GM19035 (cell line): ENCODE measurements at regions not wholly inside any gene's neighbourhood (a gene's known extent, or its start where the extent isn't known, plus 50 kb on each side); places are given as distances from the start of the nearest gene placed in this dataset.
"Not testable (repeated sequence)": the region's sequence is repeated elsewhere in the genome, so short reads cannot be mapped to it uniquely, and the experiment has no call there.

Experiments used
- ATAC-seq: cut with Tn5 transposase; IDR thresholded peaks from one replicate; pipeline ENCODE4 v1.9.1; 2021; ENCODE audit not compliant: unreplicated experiment

- not testable (repeated sequence) for ATAC-seq
These were observed 69.5 kb downstream of the NPIPA7 start for GRCh38 chr16:16448423-16448822.

GRCh38 chr16:16449712-16450237 is 70.8 kb downstream of the NPIPA7 start:
- not testable (repeated sequence) for ATAC-seq

- not testable (repeated sequence) for ATAC-seq
These were observed 72.9 kb downstream of the NPIPA7 start for GRCh38 chr16:16451721-16452410.

- ATAC-seq = not testable (repeated sequence)
These were observed 79.6 kb downstream of the NPIPA7 start for GRCh38 chr16:16458579-16458978.

GRCh38 chr16:16463792-16464191 is 84.9 kb downstream of the NPIPA7 start:
- ATAC-seq = not testable (repeated sequence)

GRCh38 chr16:16488919-16489318 is 110.0 kb downstream of the NPIPA7 start:
- ATAC-seq = not testable (repeated sequence)

- not testable (repeated sequence) for ATAC-seq
These were observed 110.5 kb downstream of the NPIPA7 start for GRCh38 chr16:16489466-16489865.

DNA sequence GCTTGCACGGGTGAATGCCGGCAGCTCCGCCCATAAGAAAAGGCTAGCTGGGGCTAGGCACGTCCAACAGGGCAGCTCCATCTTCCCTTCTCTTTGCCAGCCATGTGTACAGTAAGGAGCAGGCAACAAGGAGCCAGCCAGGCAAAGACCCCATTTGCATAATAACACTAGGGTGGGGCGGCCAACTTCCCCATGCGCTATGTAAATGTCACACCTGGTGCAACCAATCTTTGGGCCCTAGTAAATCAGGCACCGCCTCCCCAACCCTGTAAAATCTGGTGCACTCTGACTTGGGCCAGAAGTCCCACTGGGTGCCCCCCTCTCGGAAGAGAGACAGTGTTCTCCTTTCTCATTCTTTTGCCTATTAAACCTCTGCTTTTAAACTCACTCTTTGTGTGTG is 115.2 kb downstream of the NPIPA7 start:
- ATAC-seq = not testable (repeated sequence)

GRCh38 chr16:16494998-16495397 is 116.1 kb downstream of the NPIPA7 start:
- not testable (repeated sequence) for ATAC-seq

- not testable (repeated sequence) for ATAC-seq
These were observed 120.9 kb downstream of the NPIPA7 start for GRCh38 chr16:16499875-16500274.

DNA sequence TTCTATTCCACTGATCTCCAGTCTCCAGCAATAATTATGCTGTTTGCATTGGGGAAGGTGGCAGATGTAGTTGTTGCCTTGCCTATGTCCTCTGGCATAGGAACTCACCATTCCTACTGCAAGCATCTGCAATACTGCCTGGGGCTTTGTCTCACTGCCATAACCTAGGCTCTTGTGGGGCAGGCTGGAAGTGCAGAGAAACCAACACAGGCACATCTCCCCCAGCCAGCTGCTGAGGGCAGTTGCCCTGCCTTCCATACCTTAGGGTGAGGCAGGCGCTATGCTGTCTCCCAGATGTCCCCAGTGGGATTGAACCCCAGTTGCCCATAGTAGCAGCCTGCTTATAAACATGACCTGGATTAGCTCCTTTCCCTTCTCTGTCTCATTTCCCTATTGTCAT is 128.1 kb downstream of the NPIPA7 start:
- not testable (repeated sequence) for ATAC-seq

- ATAC-seq = not testable (repeated sequence)
These were observed 129.4 kb downstream of the NPIPA7 start for GRCh38 chr16:16508344-16508743.

- ATAC-seq = not testable (repeated sequence)
These were observed 140.5 kb downstream of the NPIPA7 start for GRCh38 chr16:16519395-16519794.

GRCh38 chr16:16521239-16522002 is 142.5 kb downstream of the NPIPA7 start:
- not testable (repeated sequence) for ATAC-seq

DNA sequence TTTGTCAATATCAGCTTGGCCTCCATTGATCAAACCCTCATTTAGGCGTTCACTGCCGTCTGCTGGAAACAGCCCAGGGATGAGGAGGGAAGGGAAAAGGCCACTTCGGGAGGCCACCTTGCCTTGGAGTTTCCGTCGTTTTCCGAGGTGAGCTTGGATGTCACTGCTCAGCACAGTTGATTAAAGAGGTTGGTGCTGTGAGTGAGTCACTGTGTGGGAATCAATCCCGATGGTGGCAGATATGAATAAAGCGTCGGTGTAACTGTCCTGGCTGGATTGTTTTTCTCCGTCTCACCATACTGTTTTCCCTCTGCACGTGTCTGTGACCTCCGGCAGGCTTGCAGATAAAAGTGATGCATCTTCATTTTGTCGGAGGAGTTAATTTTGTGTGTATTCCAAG is 148.1 kb downstream of the NPIPA7 start:
- ATAC-seq = not testable (repeated sequence)

- ATAC-seq = not testable (repeated sequence)
These were observed 151.8 kb downstream of the NPIPA7 start for GRCh38 chr16:16530744-16531143.

DNA sequence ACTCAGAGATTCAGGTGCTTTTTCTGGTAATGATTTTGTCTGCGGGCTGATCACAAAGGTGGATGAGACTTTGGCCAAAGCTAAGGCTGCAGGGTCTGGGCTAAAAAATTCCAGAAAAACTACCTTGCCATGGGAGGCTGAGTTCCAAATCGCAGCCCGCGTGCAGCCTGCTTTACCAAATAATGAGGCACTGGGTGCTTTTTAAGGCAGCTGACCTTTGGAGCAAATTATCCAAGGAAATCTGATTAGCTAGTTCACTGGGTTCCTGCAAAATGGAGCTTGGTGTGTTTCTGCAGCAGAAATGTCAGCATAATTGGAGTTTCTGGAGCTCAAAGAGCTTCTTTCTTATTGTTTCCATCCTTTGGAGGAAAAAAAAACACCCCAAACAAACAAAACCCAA is 156.6 kb downstream of the NPIPA7 start:
- ATAC-seq = not testable (repeated sequence)

- not testable (repeated sequence) for ATAC-seq
These were observed 157.2 kb downstream of the NPIPA7 start for GRCh38 chr16:16536151-16536550.

DNA sequence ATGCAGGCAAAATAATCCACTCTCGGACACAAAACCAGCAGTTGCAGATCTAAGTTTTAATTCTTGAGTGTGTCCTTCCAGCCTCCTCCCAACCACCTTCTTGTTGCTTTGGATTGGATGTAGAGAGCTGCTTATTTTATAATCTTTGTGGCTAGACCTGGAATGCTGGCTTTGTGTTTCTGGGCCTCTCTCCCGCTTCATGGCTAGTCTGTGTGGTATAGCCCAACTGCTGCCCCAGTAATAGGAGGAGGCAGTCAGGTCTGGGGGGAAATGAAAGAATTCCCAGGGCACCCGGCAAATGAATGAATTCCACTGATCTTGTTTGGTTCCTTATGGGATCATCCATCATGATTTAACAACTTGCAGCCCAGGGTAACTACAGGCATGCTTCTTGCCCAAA is 170.8 kb downstream of the NPIPA7 start:
- ATAC-seq = not testable (repeated sequence)

GRCh38 chr16:16550824-16551223 is 171.9 kb downstream of the NPIPA7 start:
- ATAC-seq = not testable (repeated sequence)

GRCh38 chr16:16552819-16553340 is 173.9 kb downstream of the NPIPA7 start:
- not testable (repeated sequence) for ATAC-seq
